NT2/D1 (cell line): ENCODE measurements at regions not wholly inside any gene's neighbourhood (a gene's known extent, or its start where the extent isn't known, plus 50 kb on each side); places are given as distances from the start of the nearest gene placed in this dataset.

ENCODE experiments used
- YY1 ChIP-seq: IDR thresholded peaks from 2 replicates; pipeline ENCODE4 v1.6.1; 2011; ENCODE audit not compliant: insufficient read length, insufficient read depth
- ZNF274 ChIP-seq: IDR thresholded peaks from 2 replicates; pipeline ENCODE4 v1.6.1; 2011; ENCODE audit warnings: mild to moderate bottlenecking, low read depth, low read length

DNA sequence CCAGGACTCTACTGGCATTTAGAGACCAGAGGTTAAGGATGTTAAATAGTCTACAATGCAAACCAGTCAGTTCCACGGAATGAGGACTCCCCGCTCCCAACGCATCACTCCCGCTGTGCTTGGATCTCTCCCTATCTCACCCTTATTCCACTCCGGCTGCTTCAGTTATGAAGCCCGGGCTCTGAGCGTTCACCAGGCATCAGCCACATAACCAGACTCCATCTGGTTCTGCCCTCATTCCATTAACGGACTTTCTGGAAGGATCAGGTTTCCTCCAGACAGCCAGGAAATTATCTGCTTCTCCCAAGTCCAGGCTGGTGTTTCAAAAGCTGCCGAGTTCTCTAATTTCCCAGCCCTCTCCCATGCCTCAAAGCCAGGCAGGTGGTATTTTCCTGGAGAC lies 499.3 kb downstream of the GLRX3 start:
- TF ChIP-seq YY1 = no peak
- no peak for TF ChIP-seq ZNF274
